ENCODE measurements at regions not wholly inside any gene's neighbourhood (a gene's known extent, or its start where the extent isn't known, plus 50 kb on each side); places are given as distances from the start of the nearest gene placed in this dataset.

- TF ChIP-seq CTCF (IDR thresholded peaks at IDR 0.05; ENCODE audit: insufficient read depth, low read depth, low read length) (no peak), EZH2 (IDR thresholded peaks at IDR 0.05; ENCODE audit: insufficient read depth, low read length) (no peak)
Measured at GRCh38 chr3:170760174-170760526, 109.8 kb downstream of the RPL22L1 start.
